HCT116 (cell line): ENCODE measurements at regions not wholly inside any gene's neighbourhood (a gene's known extent, or its start where the extent isn't known, plus 50 kb on each side); places are given as distances from the start of the nearest gene placed in this dataset.

Source experiments
- ATAC-seq: fragments of 200-7000 bp; cut with Tn5 transposase; 2 replicates; pipeline ENCODE4 v1.9.1; 2020; ENCODE audit warnings: mild to moderate bottlenecking, moderate library complexity
- BruUV-seq: library from RNA; stranded (reverse); fragments of 400-500 nt; replicated peaks from 2 replicates; lab custom pipeline; 2021; lab: Mats Ljungman, UMichigan
- CTCF ChIA-PET: fragments of 300-600 bp; sonication (Branson Sonifier 250); formaldehyde crosslinking; loops from one replicate; lab custom pipeline; 2021; ENCODE audit warnings: antibody characterized with exemption; lab: Charles Lee
- POLR2A ChIA-PET: fragments of 300-600, 350-600 bp; sonication (Branson Sonifier 250); formaldehyde crosslinking; loops from one replicate; lab custom pipeline; 2021; ENCODE audit warnings: antibody characterized with exemption; lab: Charles Lee
- RAD21 ChIA-PET, 2 experiments: fragments of 300-600 bp; sonication (Branson Sonifier 250); formaldehyde crosslinking; loops; one replicate each; lab custom pipeline; 2023; ENCODE audit warnings: low total read pairs in 2 of 2; ENCODE audit not compliant: uncharacterized antibody in 2 of 2, unreplicated experiment in 2 of 2, low non-redundant PET in 1 of 2; lab: Charles Lee
- DNase-seq: peaks from one replicate; pipeline ENCODE4 v3.0.0-alpha.2; 2010; ENCODE audit warnings: low read depth, low spot score
- H2AFZ ChIP-seq: fragments of 200-600 bp; shearing (Covaris generic), sonication (generic); 2 replicates; pipeline ENCODE4 v1.6.1; 2017; ENCODE audit warnings: low read depth, mixed run types, mixed read lengths, antibody characterized with exemption, low read length; ENCODE audit not compliant: poor library complexity, severe bottlenecking
- H3K27ac ChIP-seq: 2 replicates; pipeline ENCODE4 v1.5.1; 2012; ENCODE audit warnings: low read depth, low read length
- H3K27me3 ChIP-seq: fragments of 200-600 bp; sonication (generic); 2 replicates; pipeline ENCODE4 v1.6.1; 2016; ENCODE audit warnings: mixed run types, low read length, mixed read lengths; ENCODE audit not compliant: insufficient read depth
- H3K36me3 ChIP-seq, 2 experiments: fragments of 200-500 bp in 1 of 2; fragments of 200-600 bp in 1 of 2; sonication (Bioruptor generic) in 1 of 2; sonication (generic) in 1 of 2; 2 replicates each; pipeline versions ENCODE4 v1.5.1 to v1.6.1; 2014 to 2016; ENCODE audit warnings: low read length in 2 of 2, inconsistent platforms in 1 of 2, mixed read lengths in 1 of 2, mixed run types in 1 of 2; ENCODE audit not compliant: insufficient read depth in 2 of 2, control insufficient read depth in 1 of 2
- H3K4me1 ChIP-seq, 2 experiments: fragments of 200-600 bp in 1 of 2; sonication (generic) in 1 of 2; 2 replicates each; pipeline versions ENCODE4 v1.5.1 to v1.6.1; 2012 to 2017; ENCODE audit warnings: low read length in 2 of 2, inconsistent platforms in 1 of 2, mild to moderate bottlenecking in 1 of 2, mixed read lengths in 1 of 2, mixed run types in 1 of 2, moderate library complexity in 1 of 2; ENCODE audit not compliant: insufficient read depth in 2 of 2, control insufficient read depth in 1 of 2
- H3K4me2 ChIP-seq: fragments of 200-600 bp; sonication (generic); 2 replicates; pipeline ENCODE4 v1.6.1; 2017; ENCODE audit warnings: mixed run types, low read length, mixed read lengths
- H3K4me3 ChIP-seq, 2 experiments: fragments of 200-600 bp in 1 of 2; sonication (generic) in 1 of 2; replicated peaks in 1 of 2; 2 replicates each; pipeline ENCODE4 v1.5.1; 2011 to 2016; ENCODE audit warnings: low read length in 2 of 2, control low read depth in 1 of 2, low read depth in 1 of 2, mild to moderate bottlenecking in 1 of 2, mixed read lengths in 1 of 2, mixed run types in 1 of 2
- H3K79me2 ChIP-seq: fragments of 200-600 bp; sonication (generic); 2 replicates; pipeline ENCODE4 v1.6.1; 2017; ENCODE audit warnings: mild to moderate bottlenecking, mixed run types, low read length, moderate library complexity, mixed read lengths; ENCODE audit not compliant: insufficient read depth
- H3K9ac ChIP-seq: fragments of 200-600 bp; sonication (generic); 2 replicates; pipeline ENCODE4 v1.6.1; 2016; ENCODE audit warnings: low read length, mixed read lengths
- H3K9me2 ChIP-seq: fragments of 200-600 bp; sonication (generic), shearing (Covaris generic); 2 replicates; pipeline ENCODE4 v1.6.1; 2017; ENCODE audit warnings: mixed run types, mild to moderate bottlenecking, moderate library complexity; ENCODE audit not compliant: insufficient read depth
- H3K9me3 ChIP-seq, 2 experiments: fragments of 200-500 bp in 1 of 2; fragments of 200-600 bp in 1 of 2; sonication (Bioruptor generic) in 1 of 2; sonication (generic) in 1 of 2; 2 replicates each; pipeline ENCODE4 v1.6.1; 2014 to 2017; ENCODE audit warnings: low read length in 2 of 2, mixed read lengths in 2 of 2, inconsistent platforms in 1 of 2, low read depth in 1 of 2, mild to moderate bottlenecking in 1 of 2, mixed run types in 1 of 2, moderate library complexity in 1 of 2; ENCODE audit not compliant: control insufficient read depth in 1 of 2, insufficient read depth in 1 of 2
- H4K20me1 ChIP-seq: fragments of 200-600 bp; sonication (generic), shearing (Covaris generic); 2 replicates; pipeline ENCODE4 v1.6.1; 2017; ENCODE audit warnings: mixed run types, mild to moderate bottlenecking, moderate library complexity; ENCODE audit not compliant: insufficient read depth
- ATF3 ChIP-seq: IDR thresholded peaks from 2 replicates; pipeline ENCODE4 v1.6.1; 2012
- CBX3 ChIP-seq: IDR thresholded peaks from 2 replicates; pipeline ENCODE4 v1.6.1; 2012; ENCODE audit warnings: low read depth
- CEBPB ChIP-seq: IDR thresholded peaks from 2 replicates; pipeline ENCODE4 v1.6.1; 2012; ENCODE audit warnings: low read depth
- EGR1 ChIP-seq: IDR thresholded peaks from 2 replicates; pipeline ENCODE4 v1.6.1; 2012; ENCODE audit warnings: low read depth
- EZH2 ChIP-seq: fragments of 200-600 bp; sonication (generic); IDR thresholded peaks from 2 replicates; pipeline ENCODE4 v1.6.1; 2017; ENCODE audit warnings: antibody characterized with exemption, mixed run types
- EZH2phosphoT487 ChIP-seq: fragments of 200-600 bp; IDR thresholded peaks from 2 replicates; pipeline ENCODE4 v1.6.1; 2018; ENCODE audit warnings: antibody characterized with exemption, borderline replicate concordance
- FOSL1 ChIP-seq: IDR thresholded peaks from 2 replicates; pipeline ENCODE4 v1.6.1; 2012; ENCODE audit warnings: low read depth
- JUND ChIP-seq: IDR thresholded peaks from 2 replicates; pipeline ENCODE4 v1.6.1; 2012
- MAX ChIP-seq: IDR thresholded peaks from 2 replicates; pipeline ENCODE4 v1.6.1; 2012
- POLR2A ChIP-seq: IDR thresholded peaks from 2 replicates; pipeline ENCODE4 v1.7.0; 2011; ENCODE audit warnings: borderline replicate concordance; ENCODE audit not compliant: insufficient read depth, insufficient read length; ENCODE audit errors: extremely low read depth
- POLR2AphosphoS5 ChIP-seq: IDR thresholded peaks from 2 replicates; pipeline ENCODE4 v1.6.1; 2011; ENCODE audit warnings: mild to moderate bottlenecking, low read depth, low read length, moderate library complexity
- RAD21 ChIP-seq: IDR thresholded peaks from 2 replicates; pipeline ENCODE4 v1.6.1; 2012; ENCODE audit warnings: low read depth, mild to moderate bottlenecking
- REST ChIP-seq: IDR thresholded peaks from 2 replicates; pipeline ENCODE4 v1.6.1; 2012; ENCODE audit warnings: low read depth
- SIN3A ChIP-seq: IDR thresholded peaks from 2 replicates; pipeline ENCODE4 v1.6.1; 2012; ENCODE audit warnings: low read depth
- SP1 ChIP-seq: IDR thresholded peaks from 2 replicates; pipeline ENCODE4 v1.6.1; 2012; ENCODE audit warnings: low read depth
- SRF ChIP-seq: IDR thresholded peaks from 2 replicates; pipeline ENCODE4 v1.6.1; 2012; ENCODE audit warnings: low read depth
- YY1 ChIP-seq: IDR thresholded peaks from 2 replicates; pipeline ENCODE4 v1.6.1; 2011; ENCODE audit warnings: low read length, low read depth, moderate library complexity, mild to moderate bottlenecking; ENCODE audit not compliant: insufficient replicate concordance; ENCODE audit errors: extremely low read depth
- ZFX ChIP-seq: fragments of 450-650 bp; IDR thresholded peaks from 2 replicates; pipeline ENCODE4 v1.6.1; 2017
- intact Hi-C: fragments of 100-400 bp; cut with micrococcal nuclease; formaldehyde crosslinking; loops from 2 replicates; pipeline ENCODE4 v1.10.0; 2022

GRCh38 chr2:38243186-38243880 lies 133.7 kb downstream of the ATL2 start:
- H3K27ac ChIP-seq, result no peak overlapping the region
- H4K20me1 ChIP-seq, result no peaks in the 10 kb centered on the region
- BruUV-seq, result no TSS peak
- no peak overlapping the region for H3K4me2 ChIP-seq
- DNase-seq (no peak), ATAC-seq (no peak)
- RAD21 ChIA-PET, result no interaction called here
- CTCF ChIA-PET, result no interaction called here
- H3K4me3 ChIP-seq, result no peak overlapping the region
- H3K79me2 ChIP-seq, result no peaks in the 10 kb centered on the region
- intact Hi-C loops, result no loop called here
- no peaks in the 10 kb centered on the region for H3K9me2 ChIP-seq
- no peaks in the 10 kb centered on the region for H3K27me3 ChIP-seq
- H3K4me1 ChIP-seq, result peaks cover 3 to 6% of the 10 kb centered on the region in 2 experiments; a peak in 2 of 4 replicates
- H3K9ac ChIP-seq, result no peak overlapping the region
- no peak overlapping the region for H2AFZ ChIP-seq
- no peaks in the 10 kb centered on the region for H3K36me3 ChIP-seq
- no peaks in the 10 kb centered on the region for H3K9me3 ChIP-seq
- POLR2A ChIA-PET, result no interaction called here
- TF ChIP-seq EZH2phosphoT487, result no peak
- TF ChIP-seq POLR2A, result no peak
- no peak for TF ChIP-seq SIN3A
- no peak for TF ChIP-seq EZH2
- TF ChIP-seq ZFX, result no peak
- TF ChIP-seq RAD21, result no peak
- TF ChIP-seq POLR2AphosphoS5, result no peak
- TF ChIP-seq SP1, result no peak
- no peak for TF ChIP-seq MAX
- TF ChIP-seq CEBPB, result no peak
- no peak for TF ChIP-seq EGR1
- no peak for TF ChIP-seq JUND
- TF ChIP-seq YY1, result no peak
- no peak for TF ChIP-seq ATF3
- TF ChIP-seq CBX3, result no peak
- TF ChIP-seq SRF, result no peak
- no peak for TF ChIP-seq FOSL1
- TF ChIP-seq REST, result no peak
